ENCODE measurements at regions not wholly inside any gene's neighbourhood (a gene's known extent, or its start where the extent isn't known, plus 50 kb on each side); places are given as distances from the start of the nearest gene placed in this dataset.

DNA sequence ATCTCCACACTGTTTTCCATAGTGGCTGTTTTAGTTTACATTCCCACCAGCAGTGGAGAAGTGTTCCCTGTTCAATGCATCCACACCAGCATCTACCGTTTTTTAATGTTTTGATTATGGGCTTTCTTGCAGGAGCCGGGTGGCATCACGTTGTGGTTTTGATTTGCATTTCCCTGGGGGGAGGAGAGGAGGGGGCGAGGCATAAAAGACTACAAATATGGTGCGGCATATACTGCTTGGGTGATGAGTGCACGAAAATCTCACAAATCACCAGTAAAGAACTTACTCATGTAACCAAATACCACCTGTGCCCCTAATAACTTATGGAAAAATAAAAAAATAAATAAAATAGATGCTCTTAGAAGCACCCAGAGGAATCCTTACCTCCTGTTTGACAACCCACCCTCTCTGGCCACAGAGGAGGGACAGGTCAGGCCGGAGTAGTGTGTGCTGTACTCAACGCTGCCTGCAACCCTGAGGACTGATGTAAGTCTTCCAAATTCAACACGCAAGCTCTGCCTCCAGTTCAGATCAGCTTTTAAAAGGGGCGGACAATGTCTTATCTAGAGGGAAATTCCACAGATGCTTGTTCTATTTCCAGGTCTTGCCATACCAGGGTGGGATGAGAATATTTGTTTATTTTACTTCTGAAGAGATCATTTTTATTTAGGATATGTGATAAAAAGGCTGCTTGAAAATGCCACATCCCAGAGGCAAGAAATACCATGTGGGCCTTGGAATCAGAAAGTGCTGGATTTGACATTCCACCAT, 329.6 kb upstream of the B3GAT1 start:
- Histone ChIP-seq H3K9me3 (ENCODE audit: insufficient read depth, low read depth, low read length) (no peaks in the 10 kb centered on the region), H3K4me3 (ENCODE audit: low read length, poor library complexity, severe bottlenecking) (no peak overlapping the region)
- no peak for TF ChIP-seq EZH2phosphoT487 (IDR thresholded peaks at IDR 0.05; ENCODE audit: borderline replicate concordance)
- TF ChIP-seq, protein P1, sequence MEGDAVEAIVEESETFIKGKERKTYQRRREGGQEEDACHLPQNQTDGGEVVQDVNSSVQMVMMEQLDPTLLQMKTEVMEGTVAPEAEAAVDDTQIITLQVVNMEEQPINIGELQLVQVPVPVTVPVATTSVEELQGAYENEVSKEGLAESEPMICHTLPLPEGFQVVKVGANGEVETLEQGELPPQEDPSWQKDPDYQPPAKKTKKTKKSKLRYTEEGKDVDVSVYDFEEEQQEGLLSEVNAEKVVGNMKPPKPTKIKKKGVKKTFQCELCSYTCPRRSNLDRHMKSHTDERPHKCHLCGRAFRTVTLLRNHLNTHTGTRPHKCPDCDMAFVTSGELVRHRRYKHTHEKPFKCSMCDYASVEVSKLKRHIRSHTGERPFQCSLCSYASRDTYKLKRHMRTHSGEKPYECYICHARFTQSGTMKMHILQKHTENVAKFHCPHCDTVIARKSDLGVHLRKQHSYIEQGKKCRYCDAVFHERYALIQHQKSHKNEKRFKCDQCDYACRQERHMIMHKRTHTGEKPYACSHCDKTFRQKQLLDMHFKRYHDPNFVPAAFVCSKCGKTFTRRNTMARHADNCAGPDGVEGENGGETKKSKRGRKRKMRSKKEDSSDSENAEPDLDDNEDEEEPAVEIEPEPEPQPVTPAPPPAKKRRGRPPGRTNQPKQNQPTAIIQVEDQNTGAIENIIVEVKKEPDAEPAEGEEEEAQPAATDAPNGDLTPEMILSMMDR (conservative IDR thresholded peaks at IDR 0.05; ENCODE audit: low read length): no peak

DNA sequence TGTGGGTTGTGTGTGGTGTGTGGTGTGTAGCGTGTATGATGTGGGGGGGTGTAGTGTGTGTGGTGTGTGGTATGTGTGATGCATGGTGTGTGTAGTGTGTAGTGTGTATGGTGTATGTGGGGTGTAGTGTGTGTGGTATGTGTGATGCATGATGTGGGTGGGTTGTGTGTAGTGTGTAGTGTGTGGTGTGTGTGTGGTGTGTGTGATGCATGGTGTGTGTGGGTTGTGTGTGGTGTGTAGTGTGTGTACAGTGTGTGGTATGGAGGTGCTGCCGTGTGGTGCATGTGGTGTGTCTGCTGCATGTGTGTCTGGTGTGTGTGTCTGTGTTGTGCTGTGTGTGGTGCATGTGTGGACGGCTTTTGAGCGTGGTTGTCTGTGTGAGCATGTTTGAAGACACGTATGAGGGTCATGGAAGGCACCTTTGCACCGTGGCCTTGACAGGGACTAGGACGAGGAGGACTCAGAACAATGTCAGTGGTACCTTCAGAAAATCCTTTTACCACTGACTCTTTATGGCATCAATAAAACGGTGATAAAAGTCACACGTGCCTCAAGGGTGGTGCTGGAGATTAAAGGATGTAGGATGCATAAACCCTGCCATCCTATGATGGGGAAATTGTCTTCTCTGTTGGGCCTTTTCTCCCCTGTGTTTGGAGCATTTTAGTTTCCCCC, 328.7 kb upstream of the B3GAT1 start:
- H3K79me2 ChIP-seq (ENCODE audit: insufficient read depth, low read length): no peaks in the 10 kb centered on the region
- no peak overlapping the region for H3K4me3 ChIP-seq (ENCODE audit: low read length, poor library complexity, severe bottlenecking)
- no peaks in the 10 kb centered on the region for H3K9me2 ChIP-seq (replicated peaks; ENCODE audit: low read depth, low read length)
- H2AFZ ChIP-seq (ENCODE audit: low read length): no peak overlapping the region
- H3K4me2 ChIP-seq (ENCODE audit: low read depth, low read length, poor library complexity, severe bottlenecking): peak overlapping the region; percentile 21
- no peaks in the 10 kb centered on the region for H3K36me3 ChIP-seq (ENCODE audit: insufficient read depth, low read length)
- no peaks in the 10 kb centered on the region for H3K27me3 ChIP-seq (ENCODE audit: insufficient read depth, low read length, poor library complexity, severe bottlenecking)
- no peaks in the 10 kb centered on the region for H4K20me1 ChIP-seq (ENCODE audit: insufficient read depth, low read length, poor library complexity, severe bottlenecking)
- TF ChIP-seq EZH2phosphoT487 (IDR thresholded peaks at IDR 0.05; ENCODE audit: borderline replicate concordance): no peak
- H3K4me1 ChIP-seq (ENCODE audit: insufficient read depth, low read length, poor library complexity, severe bottlenecking): peaks cover 21% of the 10 kb centered on the region
- H3F3A ChIP-seq (ENCODE audit: low read depth): no peaks in the 10 kb centered on the region
- H3K9ac ChIP-seq (ENCODE audit: low read depth, low read length, poor library complexity, severe bottlenecking): no peak overlapping the region
- H3K9me3 ChIP-seq (ENCODE audit: insufficient read depth, low read depth, low read length): no peaks in the 10 kb centered on the region

More for the DNA sequence above, 329.6 kb upstream of the B3GAT1 start:
- no peaks in the 10 kb centered on the region for H3F3A ChIP-seq (ENCODE audit: low read depth)
- no peaks in the 10 kb centered on the region for H3K79me2 ChIP-seq (ENCODE audit: insufficient read depth, low read length)
- no peak overlapping the region for H3K9ac ChIP-seq (ENCODE audit: low read depth, low read length, poor library complexity, severe bottlenecking)
- peak overlapping the region; percentile 56 for H3K4me2 ChIP-seq (ENCODE audit: low read depth, low read length, poor library complexity, severe bottlenecking)
- H2AFZ ChIP-seq (ENCODE audit: low read length): no peak overlapping the region
- peaks cover 21% of the 10 kb centered on the region for H3K4me1 ChIP-seq (ENCODE audit: insufficient read depth, low read length, poor library complexity, severe bottlenecking)
- no peaks in the 10 kb centered on the region for H4K20me1 ChIP-seq (ENCODE audit: insufficient read depth, low read length, poor library complexity, severe bottlenecking)
- no peaks in the 10 kb centered on the region for H3K9me2 ChIP-seq (replicated peaks; ENCODE audit: low read depth, low read length)
- no peaks in the 10 kb centered on the region for H3K27me3 ChIP-seq (ENCODE audit: insufficient read depth, low read length, poor library complexity, severe bottlenecking)
- no peaks in the 10 kb centered on the region for H3K36me3 ChIP-seq (ENCODE audit: insufficient read depth, low read length)

DNA sequence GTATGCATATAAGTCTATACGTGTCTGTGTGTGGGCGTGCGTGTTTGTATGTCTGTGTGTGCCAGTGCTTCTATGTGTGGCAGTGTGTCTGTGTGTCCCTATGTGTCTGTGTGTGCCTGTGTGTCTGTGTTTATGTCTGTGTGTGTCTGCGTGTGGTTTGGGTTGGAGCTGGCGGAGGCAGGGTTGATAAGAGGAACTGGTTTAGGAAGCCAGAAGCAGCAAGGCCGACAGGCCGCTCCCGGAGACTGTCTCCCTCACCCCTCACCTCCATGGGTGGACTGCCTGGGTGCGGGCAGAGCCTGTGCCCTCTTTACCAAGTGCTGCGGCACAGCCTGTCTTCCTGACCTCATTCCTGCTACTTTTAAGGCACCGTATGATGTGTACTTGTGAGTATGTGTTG, 327.1 kb upstream of the B3GAT1 start:
- H3K4me2 ChIP-seq (ENCODE audit: low read depth, low read length, poor library complexity, severe bottlenecking): no peak overlapping the region
- H3K4me3 ChIP-seq (ENCODE audit: low read length, poor library complexity, severe bottlenecking): no peak overlapping the region
- H3K79me2 ChIP-seq (ENCODE audit: insufficient read depth, low read length): no peaks in the 10 kb centered on the region
- no peaks in the 10 kb centered on the region for H3K9me2 ChIP-seq (replicated peaks; ENCODE audit: low read depth, low read length)
- TF ChIP-seq, protein P1 (conservative IDR thresholded peaks at IDR 0.05; ENCODE audit: low read length): no peak
- H2AFZ ChIP-seq (ENCODE audit: low read length): no peak overlapping the region
- H3K4me1 ChIP-seq (ENCODE audit: insufficient read depth, low read length, poor library complexity, severe bottlenecking): peaks cover 21% of the 10 kb centered on the region
- no peak overlapping the region for H3K9ac ChIP-seq (ENCODE audit: low read depth, low read length, poor library complexity, severe bottlenecking)
- H3F3A ChIP-seq (ENCODE audit: low read depth): no peaks in the 10 kb centered on the region
- H3K27me3 ChIP-seq (ENCODE audit: insufficient read depth, low read length, poor library complexity, severe bottlenecking): no peaks in the 10 kb centered on the region
- H4K20me1 ChIP-seq (ENCODE audit: insufficient read depth, low read length, poor library complexity, severe bottlenecking): no peaks in the 10 kb centered on the region
- no peaks in the 10 kb centered on the region for H3K36me3 ChIP-seq (ENCODE audit: insufficient read depth, low read length)
- no peaks in the 10 kb centered on the region; the same call in 1 of the 2 replicates for H3K9me3 ChIP-seq (ENCODE audit: insufficient read depth, low read depth, low read length)

Measured in Loucy (cell line).